Urinary bladder (tissue), 3 donors: ENCODE measurements at regions not wholly inside any gene's neighbourhood (a gene's known extent, or its start where the extent isn't known, plus 50 kb on each side); places are given as distances from the start of the nearest gene placed in this dataset.

ENCODE experiments used
- DNase-seq: peaks from one replicate; pipeline ENCODE4 v3.0.0-alpha.2; 2015; ENCODE audit errors: extremely low spot score
- H3K27ac ChIP-seq: one replicate; pipeline ENCODE4 v1.5.1; 2013; ENCODE audit warnings: low read depth, mild to moderate bottlenecking, moderate library complexity
- H3K36me3 ChIP-seq: one replicate; pipeline ENCODE4 v1.6.1; 2013; ENCODE audit warnings: mild to moderate bottlenecking, moderate library complexity; ENCODE audit not compliant: insufficient read depth
- H3K4me1 ChIP-seq: one replicate; pipeline ENCODE4 v1.6.1; 2013; ENCODE audit warnings: mild to moderate bottlenecking, moderate library complexity; ENCODE audit not compliant: insufficient read depth
- H3K4me3 ChIP-seq: one replicate; pipeline ENCODE4 v1.5.1; 2013; ENCODE audit warnings: low read depth, low read length
- WGBS: extraction: QIAGEN DNeasy Blood & Tissue Kit; methylation state at CpG from one replicate; pipeline ENCODE4 v1.1.7; 2013; 5-methylcytosine and 5-hydroxymethylcytosine counted together
- donor health status: healthy with polysubstance abuse.
- donor health status: healthy.

- no peak for DNase-seq
- Histone ChIP-seq H3K27ac (no peak overlapping the region), H3K36me3 (no peaks in the 10 kb centered on the region), H3K4me3 (no peak overlapping the region), H3K4me1 (no peaks in the 10 kb centered on the region)
These were observed 1007.7 kb upstream of the SEMA6D start for GRCh38 chr15:46709460-46710083.

DNA sequence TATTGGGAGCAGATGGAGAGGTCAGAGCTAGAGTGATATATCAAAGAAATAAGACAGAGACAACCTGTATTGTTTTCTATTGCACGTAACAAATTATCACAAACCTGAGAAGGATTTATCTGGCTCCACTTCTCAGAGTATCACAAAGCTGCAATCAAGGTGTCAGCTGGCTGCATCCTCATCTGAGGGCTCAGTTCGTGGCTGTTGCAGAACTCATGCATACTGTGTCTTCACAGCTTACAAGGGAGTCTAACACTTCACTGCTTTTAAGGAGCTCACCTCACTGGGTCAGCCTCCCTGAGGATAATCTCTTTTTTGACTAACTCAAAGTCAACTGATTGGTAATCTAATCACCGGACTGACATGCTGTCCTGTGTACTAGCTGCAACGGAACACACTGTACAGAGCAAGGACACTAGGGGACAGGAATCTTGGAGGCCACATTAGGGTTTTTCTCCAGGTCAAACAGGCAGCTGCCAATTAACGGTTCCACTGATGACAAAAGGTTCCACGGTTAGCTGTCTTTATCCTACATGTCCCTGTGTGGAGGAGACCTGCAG lies 1006.8 kb upstream of the SEMA6D start:
- Histone ChIP-seq H3K4me1 (no peaks in the 10 kb centered on the region), H3K4me3 (no peak overlapping the region), H3K27ac (no peak overlapping the region), H3K36me3 (no peaks in the 10 kb centered on the region)
- no peak for DNase-seq
- WGBS, result 87% methylated on average over 6 of the region's 6 CpGs

GRCh38 chr15:46713045-46713444 lies 1004.3 kb upstream of the SEMA6D start:
- DNase-seq, result no peak
- H3K36me3 ChIP-seq, result no peaks in the 10 kb centered on the region
- H3K4me3 ChIP-seq, result no peak overlapping the region
- no peaks in the 10 kb centered on the region for H3K4me1 ChIP-seq
- no peak overlapping the region for H3K27ac ChIP-seq
- WGBS, result 89% methylated on average over 2 of the region's 2 CpGs

DNA sequence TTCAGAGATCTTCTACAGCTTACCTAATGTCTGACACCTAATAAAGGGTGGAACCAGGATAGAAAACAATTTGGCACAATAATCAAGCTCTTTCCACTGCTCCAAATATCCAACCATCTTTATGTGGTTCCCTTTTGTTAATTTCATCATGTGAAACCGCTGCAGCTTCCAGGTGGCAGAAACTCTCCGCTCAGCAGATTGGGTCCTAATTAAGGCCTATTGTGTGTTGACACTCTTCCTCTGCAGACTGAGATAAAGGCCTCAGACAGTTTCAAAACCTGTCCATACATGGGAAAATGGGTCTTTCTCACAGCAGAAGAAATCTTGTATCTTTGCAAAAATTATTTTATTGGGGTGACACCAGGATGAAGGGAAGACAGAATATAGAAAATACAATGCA lies 1002.4 kb upstream of the SEMA6D start:
- H3K4me3 ChIP-seq, result no peak overlapping the region
- DNase-seq, result no peak
- H3K36me3 ChIP-seq, result no peaks in the 10 kb centered on the region
- WGBS, result 92% methylated on average over 2 of the region's 2 CpGs
- no peak overlapping the region for H3K27ac ChIP-seq
- no peaks in the 10 kb centered on the region for H3K4me1 ChIP-seq

DNA sequence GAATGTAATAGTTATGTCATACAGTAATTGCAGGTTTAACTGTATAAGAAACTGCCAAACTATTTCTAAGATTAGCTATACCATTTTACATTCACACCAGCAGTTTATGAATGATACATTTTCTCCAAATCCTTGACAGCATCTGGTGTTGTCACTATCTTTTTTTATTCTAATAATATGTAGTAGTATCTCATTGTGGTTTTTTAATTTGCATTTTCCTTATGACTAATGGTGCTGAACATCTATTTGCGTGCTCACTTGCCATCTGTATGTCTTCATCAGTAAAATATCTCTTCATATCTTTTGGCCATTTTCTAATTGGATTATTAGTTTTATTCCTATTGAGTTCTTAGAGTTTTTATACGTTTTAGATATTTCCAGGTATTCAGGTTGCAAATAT lies 994.0 kb upstream of the SEMA6D start:
- Histone ChIP-seq H3K27ac (no peak overlapping the region), H3K36me3 (no peaks in the 10 kb centered on the region), H3K4me1 (no peaks in the 10 kb centered on the region), H3K4me3 (no peak overlapping the region)
- DNase-seq, result no peak
- WGBS, result 86% methylated on average over 2 of the region's 2 CpGs

- WGBS, result 89% methylated on average over 1 of the region's 1 CpG
- no peaks in the 10 kb centered on the region for H3K4me1 ChIP-seq
These were observed 985.2 kb upstream of the SEMA6D start for GRCh38 chr15:46732060-46732459.

DNA sequence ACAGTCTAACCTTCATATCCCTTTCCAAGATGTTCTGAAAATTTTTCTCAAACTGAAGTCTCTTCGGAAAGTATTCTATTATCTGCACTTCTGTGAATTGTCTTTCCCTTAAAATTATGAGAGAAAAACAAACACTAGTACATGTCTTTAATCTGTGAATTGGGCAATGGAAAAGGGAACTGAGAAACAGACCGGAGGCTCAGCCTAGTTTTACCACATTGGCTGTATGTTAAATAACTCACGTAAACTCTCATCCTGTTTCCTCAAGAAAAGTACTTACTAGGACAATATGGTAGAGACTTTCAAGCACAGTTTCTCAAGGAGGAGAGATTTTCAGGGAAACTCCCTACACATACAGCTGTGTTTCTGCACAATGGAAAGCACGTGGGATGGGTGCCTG lies 982.2 kb upstream of the SEMA6D start:
- H3K4me3 ChIP-seq, result no peak overlapping the region
- no peaks in the 10 kb centered on the region for H3K36me3 ChIP-seq
- no peak for DNase-seq
- no peak overlapping the region for H3K27ac ChIP-seq
- WGBS, result 75% methylated on average over 4 of the region's 4 CpGs
- H3K4me1 ChIP-seq, result no peaks in the 10 kb centered on the region

More at GRCh38 chr15:46732060-46732459, 985.2 kb upstream of the SEMA6D start:
- H3K4me3 ChIP-seq, result no peak overlapping the region
- DNase-seq, result no peak
- H3K27ac ChIP-seq, result no peak overlapping the region
- H3K36me3 ChIP-seq, result no peaks in the 10 kb centered on the region

GRCh38 chr15:46751303-46751702 lies 966.0 kb upstream of the SEMA6D start:
- WGBS, result 47% methylated on average over 3 of the region's 3 CpGs
- Histone ChIP-seq H3K4me3 (no peak overlapping the region), H3K36me3 (no peaks in the 10 kb centered on the region), H3K4me1 (no peaks in the 10 kb centered on the region), H3K27ac (no peak overlapping the region)
- no peak for DNase-seq

GRCh38 chr15:46753946-46754345 lies 963.4 kb upstream of the SEMA6D start:
- no peaks in the 10 kb centered on the region for H3K4me1 ChIP-seq
- 89% methylated on average over 4 of the region's 4 CpGs for WGBS
- DNase-seq, result no peak
- H3K36me3 ChIP-seq, result no peaks in the 10 kb centered on the region
- H3K4me3 ChIP-seq, result no peak overlapping the region
- no peak overlapping the region for H3K27ac ChIP-seq

DNA sequence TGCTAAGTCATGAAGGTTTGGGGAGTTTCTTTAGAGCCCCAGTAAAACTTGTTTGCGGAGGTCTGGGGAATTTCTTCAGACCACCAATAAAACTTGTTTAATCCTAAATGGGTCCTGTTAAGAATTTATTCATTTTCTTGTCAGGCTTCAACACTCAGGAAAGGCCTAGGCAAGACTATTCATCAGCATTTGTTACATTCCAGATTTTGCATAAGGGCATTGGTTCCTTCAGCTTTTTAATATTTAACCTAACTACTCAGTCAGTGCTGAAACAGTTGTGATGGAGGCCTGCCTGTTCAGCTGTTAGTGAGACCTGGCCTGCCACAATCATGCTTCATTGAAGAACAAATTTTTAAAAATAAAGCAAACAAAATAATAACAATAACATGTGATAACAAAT lies 954.2 kb upstream of the SEMA6D start:
- Histone ChIP-seq H3K27ac (no peak overlapping the region), H3K4me3 (no peak overlapping the region), H3K4me1 (no peaks in the 10 kb centered on the region), H3K36me3 (no peaks in the 10 kb centered on the region)
- no peak for DNase-seq
- WGBS, result 77% methylated on average over 1 of the region's 1 CpG

- H3K36me3 ChIP-seq, result no peaks in the 10 kb centered on the region
- WGBS, result 95% methylated on average over 7 of the region's 7 CpGs
- no peak for DNase-seq
- no peak overlapping the region for H3K27ac ChIP-seq
- no peaks in the 10 kb centered on the region for H3K4me1 ChIP-seq
- no peak overlapping the region for H3K4me3 ChIP-seq
These were observed 952.5 kb upstream of the SEMA6D start for GRCh38 chr15:46764851-46765250.

- DNase-seq, result no peak
- 47% methylated on average over 2 of the region's 2 CpGs for WGBS
- Histone ChIP-seq H3K4me3 (no peak overlapping the region), H3K36me3 (no peaks in the 10 kb centered on the region), H3K27ac (no peak overlapping the region), H3K4me1 (no peaks in the 10 kb centered on the region)
These were observed 951.3 kb upstream of the SEMA6D start for GRCh38 chr15:46766021-46766420.

DNA sequence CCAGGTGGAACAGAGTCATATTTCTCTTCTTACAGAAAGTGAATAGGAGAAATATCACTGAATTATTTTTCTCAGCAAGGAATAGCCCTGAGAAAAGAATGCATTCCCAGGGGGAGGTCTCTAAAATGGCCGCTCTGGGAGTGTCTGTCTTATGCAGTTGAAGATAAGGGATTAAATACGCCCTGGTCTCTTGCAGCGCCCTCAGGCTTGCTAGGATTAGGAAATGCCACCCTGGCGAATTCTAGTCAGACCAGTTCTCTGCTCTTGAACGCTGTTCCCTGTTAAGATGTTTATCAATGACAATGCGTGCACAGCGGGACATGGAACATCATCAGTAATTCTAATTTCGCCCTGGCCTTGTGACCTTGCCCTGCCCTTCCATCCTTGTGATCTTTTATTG lies 949.0 kb upstream of the SEMA6D start:
- WGBS, result 91% methylated on average over 8 of the region's 8 CpGs
- no peaks in the 10 kb centered on the region for H3K36me3 ChIP-seq
- no peaks in the 10 kb centered on the region for H3K4me1 ChIP-seq
- no peak overlapping the region for H3K4me3 ChIP-seq
- no peak for DNase-seq
- H3K27ac ChIP-seq, result no peak overlapping the region

DNA sequence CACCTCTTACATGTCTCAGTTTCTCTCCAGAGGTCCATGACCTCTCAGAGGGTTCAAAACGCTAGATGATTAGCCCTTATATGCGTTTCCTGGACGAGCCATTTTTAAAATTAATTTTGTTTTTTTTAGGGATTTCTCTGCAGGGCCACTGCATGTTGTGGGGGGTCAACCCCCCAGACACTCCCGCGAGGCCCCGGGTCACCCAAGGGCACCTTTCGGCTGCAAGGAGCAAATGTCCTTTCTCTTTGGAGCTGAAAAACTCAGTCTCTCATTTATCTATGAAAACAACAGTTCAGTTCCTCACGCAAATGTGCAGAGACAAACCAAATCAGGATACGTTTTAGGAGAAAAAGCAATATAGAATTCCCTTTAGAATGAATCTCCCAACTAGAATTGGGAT lies 944.3 kb upstream of the SEMA6D start:
- Histone ChIP-seq H3K36me3 (no peaks in the 10 kb centered on the region), H3K27ac (no peak overlapping the region), H3K4me1 (no peaks in the 10 kb centered on the region), H3K4me3 (no peak overlapping the region)
- 95% methylated on average over 9 of the region's 9 CpGs for WGBS
- DNase-seq, result no peak

GRCh38 chr15:46778876-46779275 lies 938.4 kb upstream of the SEMA6D start:
- Histone ChIP-seq H3K4me3 (no peak overlapping the region), H3K36me3 (no peaks in the 10 kb centered on the region), H3K4me1 (no peaks in the 10 kb centered on the region), H3K27ac (no peak overlapping the region)
- DNase-seq, result no peak
- WGBS, result 88% methylated on average over 5 of the region's 5 CpGs
